GM12865 (cell line): ENCODE measurements at regions not wholly inside any gene's neighbourhood (a gene's known extent, or its start where the extent isn't known, plus 50 kb on each side); places are given as distances from the start of the nearest gene placed in this dataset.
"Not testable (repeated sequence)": the region's sequence is repeated elsewhere in the genome, so short reads cannot be mapped to it uniquely, and the experiment has no call there.

ENCODE experiments used
- DNase-seq: peaks from one replicate; pipeline ENCODE4 v3.0.0; 2010; ENCODE audit warnings: low read depth
- H3K4me3 ChIP-seq: 2 replicates; pipeline ENCODE4 v1.5.1; 2011; ENCODE audit warnings: mild to moderate bottlenecking, low read depth, low read length, control low read depth
- CTCF ChIP-seq: IDR thresholded peaks from 2 replicates; pipeline ENCODE4 v1.5.1; 2011; ENCODE audit warnings: low read length, control low read depth, low read depth, inconsistent platforms; ENCODE audit not compliant: insufficient read depth; ENCODE audit errors: missing control alignments

DNA sequence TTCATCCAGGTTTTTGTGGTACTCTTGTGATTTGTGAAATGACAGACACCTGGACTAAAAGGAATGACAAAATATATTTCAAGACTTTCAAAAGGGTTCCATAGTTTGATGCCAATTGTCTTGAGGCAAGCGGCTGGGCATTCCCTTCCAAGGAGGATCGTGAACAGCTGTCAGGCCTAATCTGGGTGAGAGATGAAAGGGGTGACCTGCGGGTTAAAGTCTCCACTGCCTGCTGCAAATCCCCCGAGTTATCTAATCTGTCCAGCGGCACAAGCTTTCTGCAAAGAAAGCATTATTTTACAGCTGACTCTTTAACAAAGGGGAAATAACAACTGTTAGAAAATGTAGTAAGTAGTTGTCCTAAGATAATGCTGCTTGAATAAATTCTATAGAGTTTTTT, 128.7 kb upstream of the MB21D2 start:
- no peak for TF ChIP-seq CTCF
- no peak overlapping the region for H3K4me3 ChIP-seq
- no peak for DNase-seq

DNA sequence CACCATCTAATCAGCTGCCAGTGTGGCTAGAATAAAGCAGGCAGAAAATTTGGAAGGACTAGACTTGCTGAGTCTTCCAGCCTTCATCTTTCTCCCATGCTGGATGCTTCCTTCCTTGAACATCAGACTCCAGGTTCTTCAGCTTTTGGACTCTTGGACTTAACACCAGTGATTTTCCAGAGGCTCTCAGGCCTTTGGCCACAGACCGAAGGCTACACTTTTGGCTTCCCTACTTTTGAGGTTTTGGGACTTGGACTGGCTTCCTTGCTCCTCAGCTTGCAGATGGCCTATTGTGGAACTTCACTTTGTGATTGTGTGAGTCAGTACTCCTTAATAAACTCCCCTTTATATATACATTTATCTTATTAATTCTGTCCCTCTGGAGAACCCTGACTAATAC, 129.8 kb upstream of the MB21D2 start:
- not testable (repeated sequence) for H3K4me3 ChIP-seq, DNase-seq

GRCh38 chr3:193048127-193048526, 130.5 kb upstream of the MB21D2 start:
- TF ChIP-seq CTCF, result no peak
- no peak for DNase-seq
- H3K4me3 ChIP-seq, result no peak overlapping the region

DNA sequence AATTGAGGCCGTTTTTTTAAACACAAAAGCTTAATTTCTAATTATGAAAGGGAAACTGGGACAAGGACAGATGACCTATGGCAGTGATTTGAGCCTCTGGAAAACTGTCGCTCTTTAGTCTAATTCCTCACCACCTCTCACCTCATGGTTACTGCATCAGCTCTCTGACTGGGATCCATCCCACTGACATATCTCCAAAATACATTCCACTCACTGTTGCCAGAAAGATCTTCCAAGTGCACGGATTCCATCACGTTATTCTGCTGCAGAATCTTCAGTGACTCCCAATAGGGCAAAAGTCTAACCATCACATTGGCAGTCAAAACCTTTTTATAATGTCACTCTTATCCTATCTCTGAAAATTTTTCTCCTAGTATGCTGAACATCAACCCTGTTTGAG, 132.3 kb upstream of the MB21D2 start:
- no peak for TF ChIP-seq CTCF
- H3K4me3 ChIP-seq, result no peak overlapping the region
- no peak for DNase-seq

GRCh38 chr3:193051314-193051713, 133.7 kb upstream of the MB21D2 start:
- no peak overlapping the region for H3K4me3 ChIP-seq
- no peak for DNase-seq
- TF ChIP-seq CTCF, result no peak

GRCh38 chr3:193052354-193053045, 134.8 kb upstream of the MB21D2 start:
- H3K4me3 ChIP-seq, result no peak overlapping the region
- no peak for DNase-seq
- no peak for TF ChIP-seq CTCF

GRCh38 chr3:193053046-193053435, 135.4 kb upstream of the MB21D2 start:
- H3K4me3 ChIP-seq, result no peak overlapping the region
- TF ChIP-seq CTCF, result no peak
- no peak for DNase-seq
